Memory B cell (primary cell): ENCODE measurements at regions not wholly inside any gene's neighbourhood (a gene's known extent, or its start where the extent isn't known, plus 50 kb on each side); places are given as distances from the start of the nearest gene placed in this dataset.
"Not testable (repeated sequence)": the region's sequence is repeated elsewhere in the genome, so short reads cannot be mapped to it uniquely, and the experiment has no call there.

Experiments used
- ATAC-seq: fragments of 150-1000 bp; cut with Tn5 transposase; 2 replicates; pipeline ENCODE4 v1.10.0; 2021; ENCODE audit warnings: low read depth, mild to moderate bottlenecking, moderate library complexity
- DNase-seq, 2 donors: peaks; one replicate each; pipeline ENCODE4 v3.0.0; 2022; ENCODE audit warnings: low spot score in 2 of 2
- H3K27ac Mint-ChIP-seq: one replicate; pipeline ENCODE4 v1.8.0; 2022; ENCODE audit warnings: mild to moderate bottlenecking, moderate library complexity, mixed read lengths
- H3K27me3 Mint-ChIP-seq: one replicate; pipeline ENCODE4 v1.8.0; 2022; ENCODE audit warnings: mixed read lengths
- H3K36me3 Mint-ChIP-seq: one replicate; pipeline ENCODE4 v1.8.0; 2022; ENCODE audit warnings: mild to moderate bottlenecking, mixed read lengths
- H3K4me1 Mint-ChIP-seq: one replicate; pipeline ENCODE4 v1.8.0; 2022; ENCODE audit warnings: mixed read lengths
- H3K4me3 Mint-ChIP-seq: one replicate; pipeline ENCODE4 v1.8.0; 2022; ENCODE audit warnings: mild to moderate bottlenecking, moderate library complexity, mixed read lengths
- H3K9me3 Mint-ChIP-seq: one replicate; pipeline ENCODE4 v1.8.0; 2022; ENCODE audit warnings: mixed read lengths

- H3K36me3 Mint-ChIP-seq, H3K4me3 Mint-ChIP-seq, H3K27me3 Mint-ChIP-seq, H3K27ac Mint-ChIP-seq, H3K9me3 Mint-ChIP-seq, ATAC-seq, DNase-seq, H3K4me1 Mint-ChIP-seq: not testable (repeated sequence)
Observed at GRCh38 chr9:31774021-31774420, 610.4 kb upstream of the ACO1 start.

DNA sequence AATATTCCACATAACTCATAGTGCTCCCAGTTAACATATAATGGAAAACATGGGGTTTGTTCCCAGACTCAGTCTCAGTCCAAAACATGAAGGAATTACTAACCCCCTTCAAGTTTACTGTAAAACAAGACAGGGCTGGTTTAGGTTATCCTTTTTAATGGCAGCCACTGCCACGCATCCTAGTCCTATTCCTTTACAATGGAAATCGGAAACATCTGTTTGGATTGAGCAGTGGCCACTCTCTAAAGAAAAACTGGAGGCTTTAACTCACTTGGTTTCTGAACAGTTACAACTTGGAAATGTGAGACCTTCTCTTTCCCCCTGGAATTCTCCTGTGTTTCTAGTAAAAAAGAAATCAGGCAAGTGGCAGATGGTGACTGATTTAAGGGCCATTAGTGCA is 609.9 kb upstream of the ACO1 start:
- no peak overlapping the region for H3K27ac Mint-ChIP-seq
- H3K4me1 Mint-ChIP-seq: no peaks in the 10 kb centered on the region
- peaks cover 4% of the 10 kb centered on the region for H3K36me3 Mint-ChIP-seq
- ATAC-seq: no peak
- no peak for DNase-seq
- peaks cover 11% of the 10 kb centered on the region for H3K9me3 Mint-ChIP-seq
- H3K4me3 Mint-ChIP-seq: no peak overlapping the region
- no peaks in the 10 kb centered on the region for H3K27me3 Mint-ChIP-seq

DNA sequence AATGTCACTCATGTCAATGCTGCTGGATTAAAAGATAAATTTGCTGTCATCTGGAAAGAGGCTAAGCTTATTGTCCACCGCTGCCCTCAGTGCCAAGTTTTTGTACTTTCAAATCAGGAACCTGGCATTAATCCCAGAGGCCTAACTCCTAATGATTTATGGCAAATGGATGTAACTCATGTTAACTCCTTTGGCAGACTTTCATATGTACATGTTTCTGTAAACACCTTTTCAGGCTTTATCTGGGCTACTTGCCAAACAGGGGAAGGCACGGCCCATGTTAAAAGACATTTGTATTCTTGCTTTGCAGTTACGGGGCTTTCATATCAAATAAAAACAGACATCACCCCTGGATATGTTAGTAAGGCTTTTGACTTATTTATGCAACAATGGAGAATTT is 608.0 kb upstream of the ACO1 start:
- DNase-seq (no peak), ATAC-seq (no peak)
- H3K4me3 Mint-ChIP-seq: no peak overlapping the region
- H3K27me3 Mint-ChIP-seq: no peaks in the 10 kb centered on the region
- peaks cover 15% of the 10 kb centered on the region for H3K9me3 Mint-ChIP-seq
- H3K27ac Mint-ChIP-seq: no peak overlapping the region
- peaks cover 4% of the 10 kb centered on the region for H3K36me3 Mint-ChIP-seq
- no peaks in the 10 kb centered on the region for H3K4me1 Mint-ChIP-seq

DNA sequence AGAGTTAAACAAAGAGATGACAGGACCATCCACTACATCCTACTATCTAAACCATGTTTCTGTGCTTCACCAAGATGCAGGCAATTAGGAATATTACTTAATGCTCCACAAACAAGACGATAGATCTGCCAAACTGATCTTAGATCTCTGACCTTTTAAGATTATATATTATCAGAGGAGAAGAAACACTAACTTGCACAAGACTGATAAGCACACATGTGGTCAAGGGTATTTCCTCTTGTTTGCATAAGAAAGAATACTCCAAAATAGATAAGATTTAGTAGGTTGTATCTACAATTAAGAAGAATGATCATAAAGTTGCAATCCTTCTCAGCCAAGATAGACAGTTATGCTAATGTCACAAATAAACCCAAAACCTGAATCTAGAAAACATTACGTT is 601.0 kb upstream of the ACO1 start:
- Mint-ChIP-seq H3K4me3 (no peak overlapping the region), H3K9me3 (peaks cover 12% of the 10 kb centered on the region), H3K27me3 (no peaks in the 10 kb centered on the region), H3K27ac (no peak overlapping the region), H3K4me1 (no peaks in the 10 kb centered on the region), H3K36me3 (no peaks in the 10 kb centered on the region)
- DNase-seq: no peak
- no peak for ATAC-seq

DNA sequence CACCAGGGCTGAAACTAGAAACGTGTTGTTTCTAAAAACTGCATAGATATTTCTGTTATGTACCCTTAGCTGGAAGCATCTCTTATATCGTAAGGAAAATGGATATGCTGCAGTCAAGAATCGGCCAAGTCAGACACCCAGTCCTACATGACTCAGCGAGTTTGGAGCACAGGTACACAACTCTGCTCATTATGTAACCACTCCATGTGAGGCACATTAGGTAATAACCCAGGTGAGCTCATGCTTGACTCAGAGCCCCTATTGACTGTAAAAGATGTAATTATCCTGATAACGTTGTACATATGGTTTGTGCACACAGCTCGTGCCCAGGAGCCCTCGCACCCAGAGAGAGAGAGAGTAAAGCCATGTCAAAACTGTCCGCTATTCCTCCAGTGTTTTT is 593.7 kb upstream of the ACO1 start:
- no peak overlapping the region for H3K27ac Mint-ChIP-seq
- DNase-seq: no peak
- H3K36me3 Mint-ChIP-seq: no peaks in the 10 kb centered on the region
- no peaks in the 10 kb centered on the region for H3K4me1 Mint-ChIP-seq
- H3K9me3 Mint-ChIP-seq: peaks cover 2% of the 10 kb centered on the region
- no peaks in the 10 kb centered on the region for H3K27me3 Mint-ChIP-seq
- no peak for ATAC-seq
- H3K4me3 Mint-ChIP-seq: no peak overlapping the region

DNA sequence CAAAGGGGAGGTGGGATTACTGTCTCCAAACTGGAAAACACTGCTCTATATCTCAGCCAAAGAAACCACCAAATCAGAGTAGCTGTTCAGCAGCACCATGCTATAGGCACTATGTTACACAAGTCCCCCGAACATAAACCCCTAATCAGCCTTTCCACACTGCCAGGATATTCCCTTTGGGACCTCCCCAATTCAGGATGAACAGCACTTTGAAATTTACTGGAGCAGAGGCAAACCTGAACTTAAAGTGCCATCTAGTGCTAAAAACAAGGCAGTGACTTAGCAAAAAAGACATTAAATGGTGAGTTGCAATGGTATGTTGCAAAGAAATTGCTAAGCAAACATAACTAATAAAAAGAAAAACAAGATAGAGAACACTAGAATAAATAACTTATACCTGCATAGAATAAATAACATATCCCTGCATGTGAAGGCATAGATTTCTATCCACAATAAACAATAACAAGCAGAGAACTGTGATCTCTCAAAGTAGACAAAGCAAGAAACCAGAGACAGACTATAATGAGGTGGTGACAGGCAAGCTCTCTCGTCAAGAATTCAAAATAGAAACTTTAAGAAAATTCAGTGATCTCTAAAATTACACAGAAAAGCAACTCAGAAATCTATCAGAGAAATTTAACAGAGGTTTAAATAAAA is 584.4 kb upstream of the ACO1 start:
- H3K36me3 Mint-ChIP-seq: no peaks in the 10 kb centered on the region
- DNase-seq (no peak), ATAC-seq (no peak)
- H3K4me1 Mint-ChIP-seq: no peaks in the 10 kb centered on the region
- H3K27ac Mint-ChIP-seq: no peak overlapping the region
- H3K4me3 Mint-ChIP-seq: no peak overlapping the region
- H3K27me3 Mint-ChIP-seq: peaks cover 1% of the 10 kb centered on the region
- peaks cover 2% of the 10 kb centered on the region for H3K9me3 Mint-ChIP-seq

- H3K36me3 Mint-ChIP-seq: no peaks in the 10 kb centered on the region
- no peak overlapping the region for H3K4me3 Mint-ChIP-seq
- no peak overlapping the region for H3K27ac Mint-ChIP-seq
- no peaks in the 10 kb centered on the region for H3K4me1 Mint-ChIP-seq
- peaks cover 1% of the 10 kb centered on the region for H3K9me3 Mint-ChIP-seq
- no peaks in the 10 kb centered on the region for H3K27me3 Mint-ChIP-seq
- ATAC-seq: no peak
- DNase-seq: no peak
Observed at GRCh38 chr9:31807574-31808256, 576.7 kb upstream of the ACO1 start.

GRCh38 chr9:31808766-31809165 is 575.7 kb upstream of the ACO1 start:
- Mint-ChIP-seq H3K4me1 (no peaks in the 10 kb centered on the region), H3K9me3 (peaks cover 1% of the 10 kb centered on the region), H3K27me3 (no peaks in the 10 kb centered on the region), H3K27ac (no peak overlapping the region), H3K4me3 (no peak overlapping the region), H3K36me3 (no peaks in the 10 kb centered on the region)
- no peak for DNase-seq
- ATAC-seq: no peak

DNA sequence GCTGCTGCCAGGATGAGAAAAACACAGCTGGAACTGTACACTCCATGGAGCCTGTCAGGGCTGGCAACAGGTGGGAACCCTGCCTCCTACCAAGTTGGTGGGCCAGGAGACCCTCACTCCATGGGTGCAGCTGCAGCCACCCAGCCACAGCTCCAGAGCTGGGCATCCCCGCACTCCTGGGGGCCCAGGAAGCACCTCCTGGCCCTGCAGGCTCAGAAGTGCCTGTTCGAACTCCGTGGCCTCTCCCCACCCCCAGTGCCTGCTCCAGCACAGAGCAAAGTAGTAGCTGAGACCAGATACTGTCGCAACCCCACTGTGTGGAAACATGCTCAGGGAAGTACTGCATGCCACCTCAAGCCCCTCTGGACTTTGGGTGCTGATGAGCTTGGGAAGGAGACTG is 564.0 kb upstream of the ACO1 start:
- Mint-ChIP-seq H3K27me3 (peaks cover 2% of the 10 kb centered on the region), H3K4me1 (no peaks in the 10 kb centered on the region), H3K27ac (no peak overlapping the region), H3K36me3 (no peaks in the 10 kb centered on the region), H3K4me3 (no peak overlapping the region), H3K9me3 (peaks cover 3% of the 10 kb centered on the region)
- ATAC-seq (no peak), DNase-seq (no peak)

GRCh38 chr9:31821583-31821982 is 562.9 kb upstream of the ACO1 start:
- ATAC-seq: no peak
- no peak overlapping the region for H3K4me3 Mint-ChIP-seq
- H3K36me3 Mint-ChIP-seq: no peaks in the 10 kb centered on the region
- no peak overlapping the region for H3K27ac Mint-ChIP-seq
- peaks cover 3% of the 10 kb centered on the region for H3K9me3 Mint-ChIP-seq
- no peaks in the 10 kb centered on the region for H3K4me1 Mint-ChIP-seq
- peaks cover 2% of the 10 kb centered on the region for H3K27me3 Mint-ChIP-seq
- DNase-seq: no peak

DNA sequence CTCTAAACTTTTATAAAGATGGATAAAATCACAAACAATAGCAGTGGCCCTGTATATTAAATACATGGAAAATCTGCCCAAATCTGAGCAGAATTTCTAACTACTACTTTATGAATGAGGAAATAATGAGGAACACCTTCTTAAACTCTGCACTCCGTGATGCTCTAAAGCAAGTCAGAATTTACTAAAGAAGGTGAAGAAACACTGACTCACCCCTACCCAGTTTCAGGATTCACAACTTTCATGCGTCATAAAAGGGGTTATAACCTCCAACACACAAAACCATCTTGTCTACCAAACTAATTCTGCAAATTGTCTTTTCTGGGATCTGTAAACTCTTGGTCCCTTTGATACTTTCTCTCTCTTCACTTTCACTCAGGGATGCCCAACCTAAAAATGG is 561.1 kb upstream of the ACO1 start:
- ATAC-seq (no peak), DNase-seq (no peak)
- Mint-ChIP-seq H3K4me1 (no peaks in the 10 kb centered on the region), H3K27ac (no peak overlapping the region), H3K9me3 (peaks cover 3% of the 10 kb centered on the region), H3K27me3 (peaks cover 2% of the 10 kb centered on the region), H3K36me3 (no peaks in the 10 kb centered on the region), H3K4me3 (no peak overlapping the region)

DNA sequence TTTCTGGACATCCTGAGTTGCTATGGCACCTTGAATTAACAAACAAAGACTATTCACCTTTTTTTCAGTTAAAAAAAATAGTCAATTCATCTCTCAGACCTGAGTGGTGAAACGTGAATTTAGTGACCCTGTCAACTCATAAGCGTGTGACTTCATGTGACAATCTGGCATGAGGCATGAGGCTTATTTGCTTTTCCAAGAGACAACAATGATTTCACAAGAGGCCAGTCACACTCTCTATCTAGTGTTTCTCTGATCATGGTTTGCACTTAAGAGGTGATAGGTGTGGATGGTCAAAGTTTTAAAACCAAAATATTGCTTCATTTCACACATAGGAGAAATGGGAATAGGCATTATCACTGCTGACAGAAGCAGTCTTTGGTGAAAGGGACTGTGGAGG is 559.6 kb upstream of the ACO1 start:
- ATAC-seq: no peak
- DNase-seq: no peak
- H3K4me3 Mint-ChIP-seq: no peak overlapping the region
- H3K9me3 Mint-ChIP-seq: peaks cover 3% of the 10 kb centered on the region
- no peaks in the 10 kb centered on the region for H3K4me1 Mint-ChIP-seq
- H3K36me3 Mint-ChIP-seq: no peaks in the 10 kb centered on the region
- H3K27ac Mint-ChIP-seq: no peak overlapping the region
- peaks cover 2% of the 10 kb centered on the region for H3K27me3 Mint-ChIP-seq

DNA sequence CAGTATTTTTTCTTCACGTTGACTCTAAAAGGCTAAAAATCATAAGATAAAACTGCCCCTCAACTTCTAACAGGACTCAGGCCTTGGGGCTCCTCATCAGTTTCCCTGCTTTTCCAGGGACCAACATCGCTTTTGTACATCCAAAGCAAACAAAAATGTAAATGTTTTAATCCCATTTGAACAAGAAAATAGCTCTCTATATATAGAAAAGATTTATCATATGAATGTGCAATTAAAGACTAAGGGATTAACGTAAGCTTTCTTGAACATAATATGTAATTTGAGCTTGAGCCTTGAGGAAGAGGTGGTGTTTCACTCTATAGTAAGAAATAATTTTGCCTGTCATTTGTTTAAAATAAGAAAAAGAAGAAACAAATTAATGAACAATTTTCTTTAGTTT is 547.2 kb upstream of the ACO1 start:
- Mint-ChIP-seq H3K27ac (no peak overlapping the region), H3K9me3 (peaks cover 1% of the 10 kb centered on the region), H3K27me3 (no peaks in the 10 kb centered on the region), H3K4me3 (no peak overlapping the region), H3K4me1 (no peaks in the 10 kb centered on the region), H3K36me3 (no peaks in the 10 kb centered on the region)
- DNase-seq (no peak), ATAC-seq (no peak)

DNA sequence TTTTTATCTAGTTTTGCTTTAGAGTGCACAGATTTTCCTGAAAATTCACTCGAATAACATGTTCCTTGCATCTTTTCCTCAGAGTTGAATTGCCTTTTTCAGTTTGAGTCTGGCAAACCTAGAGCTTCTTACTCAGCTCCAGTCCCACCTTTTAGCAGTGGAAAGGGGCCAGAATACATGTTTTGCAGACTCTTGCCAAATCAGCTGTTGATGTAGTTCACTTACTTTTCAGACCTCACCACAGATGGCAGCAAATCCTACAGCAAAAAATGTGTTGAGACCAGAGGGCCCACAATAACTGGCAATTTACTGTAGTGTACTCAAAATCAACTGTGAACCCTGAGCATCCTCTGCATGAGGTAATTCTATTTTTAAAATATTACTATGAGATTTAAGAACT is 545.2 kb upstream of the ACO1 start:
- H3K9me3 Mint-ChIP-seq: peaks cover 1% of the 10 kb centered on the region
- H3K27me3 Mint-ChIP-seq: no peaks in the 10 kb centered on the region
- H3K36me3 Mint-ChIP-seq: no peaks in the 10 kb centered on the region
- H3K27ac Mint-ChIP-seq: no peak overlapping the region
- no peak overlapping the region for H3K4me3 Mint-ChIP-seq
- no peaks in the 10 kb centered on the region for H3K4me1 Mint-ChIP-seq
- ATAC-seq (no peak), DNase-seq (no peak)

- Mint-ChIP-seq H3K27ac (no peak overlapping the region), H3K4me3 (no peak overlapping the region)
Observed at GRCh38 chr9:31840702-31841101, 543.7 kb upstream of the ACO1 start.

More at GRCh38 chr9:31840702-31841101, 543.7 kb upstream of the ACO1 start:
- no peak for DNase-seq
- Mint-ChIP-seq H3K27me3 (no peaks in the 10 kb centered on the region), H3K36me3 (no peaks in the 10 kb centered on the region), H3K9me3 (peaks cover 1% of the 10 kb centered on the region), H3K4me1 (no peaks in the 10 kb centered on the region)
- ATAC-seq: no peak
